Neural crest cell (in vitro differentiated cells): ENCODE measurements at regions not wholly inside any gene's neighbourhood (a gene's known extent, or its start where the extent isn't known, plus 50 kb on each side); places are given as distances from the start of the nearest gene placed in this dataset.

Experiments
- DNase-seq: peaks from one replicate; pipeline ENCODE4 v3.0.0; 2021; ENCODE audit warnings: low read depth, mixed read lengths, low spot score
- H3K27ac Mint-ChIP-seq: one replicate; pipeline ENCODE4 v1.8.0; 2021; ENCODE audit warnings: mild to moderate bottlenecking, mixed read lengths; ENCODE audit not compliant: unreplicated experiment
- H3K27me3 Mint-ChIP-seq: 2 replicates; pipeline ENCODE4 v1.8.0; 2021; ENCODE audit warnings: low read depth, mild to moderate bottlenecking, mixed read lengths
- H3K36me3 Mint-ChIP-seq: 2 replicates; pipeline ENCODE4 v1.8.0; 2021; ENCODE audit warnings: low read depth, mild to moderate bottlenecking, mixed read lengths
- H3K4me1 Mint-ChIP-seq: 2 replicates; pipeline ENCODE4 v1.8.0; 2021; ENCODE audit warnings: mixed read lengths
- H3K4me3 Mint-ChIP-seq: one replicate; pipeline ENCODE4 v1.8.0; 2021; ENCODE audit warnings: mild to moderate bottlenecking, mixed read lengths
- H3K9me3 Mint-ChIP-seq: 2 replicates; pipeline ENCODE4 v1.8.0; 2021; ENCODE audit warnings: mixed read lengths
- CTCF ChIP-seq: fragments of 200-600 bp; sonication (generic); conservative IDR thresholded peaks from 2 replicates; pipeline ENCODE4 v1.5.0; 2021; ENCODE audit warnings: antibody characterized with exemption, mild to moderate bottlenecking

DNA sequence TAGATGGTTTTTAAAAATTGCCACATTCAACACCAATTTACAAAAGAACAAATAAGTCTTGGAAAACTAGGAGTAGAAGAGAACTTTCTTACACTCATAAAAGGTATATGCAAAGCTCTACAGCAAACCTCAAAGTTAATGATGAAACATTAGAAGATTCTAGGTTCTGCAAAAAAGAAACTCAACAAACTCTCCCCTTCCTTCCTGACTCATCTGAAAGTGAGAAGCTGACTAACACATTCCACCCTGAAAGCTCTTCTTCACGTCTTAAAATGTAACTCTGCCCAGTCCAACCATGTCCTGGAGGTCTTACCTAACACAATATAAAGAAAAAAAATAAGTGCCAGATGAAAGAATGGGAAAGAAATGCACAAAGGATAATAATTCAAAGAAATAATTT is 218.9 kb upstream of the ISX start:
- Mint-ChIP-seq H3K4me3 (no peak overlapping the region), H3K36me3 (peaks cover 3% of the 10 kb centered on the region), H3K27ac (no peak overlapping the region), H3K9me3 (peaks cover 5% of the 10 kb centered on the region), H3K27me3 (no peaks in the 10 kb centered on the region), H3K4me1 (peaks cover 10% of the 10 kb centered on the region)
- no peak for DNase-seq
- no peak for TF ChIP-seq CTCF

DNA sequence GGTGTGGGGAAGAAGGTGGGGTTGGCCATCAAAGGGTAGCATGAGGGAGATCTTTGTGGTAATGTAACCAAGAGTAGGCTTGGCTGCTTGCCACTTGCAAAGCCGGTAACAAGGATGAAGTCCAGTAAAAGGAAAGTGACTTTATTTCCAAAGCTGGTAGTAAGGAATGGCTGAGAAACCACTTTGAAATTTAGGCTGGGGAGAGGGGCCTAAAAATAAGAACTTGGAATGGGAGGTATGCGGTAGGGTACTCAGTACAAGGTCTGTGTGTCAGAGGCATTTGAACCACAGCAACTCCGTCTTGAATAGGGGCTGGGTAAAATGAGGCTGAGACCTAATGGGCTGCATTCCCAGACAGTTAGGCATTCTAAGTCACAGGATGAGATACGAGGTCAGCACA is 216.0 kb upstream of the ISX start:
- no peak for TF ChIP-seq CTCF
- Mint-ChIP-seq H3K27me3 (no peaks in the 10 kb centered on the region), H3K4me1 (peaks cover 16% of the 10 kb centered on the region), H3K36me3 (no peaks in the 10 kb centered on the region), H3K27ac (no peak overlapping the region), H3K4me3 (no peak overlapping the region), H3K9me3 (no peaks in the 10 kb centered on the region)
- no peak for DNase-seq

GRCh38 chr22:34851918-34852662 is 213.9 kb upstream of the ISX start:
- H3K4me3 Mint-ChIP-seq: no peak overlapping the region
- TF ChIP-seq CTCF: no peak
- H3K27me3 Mint-ChIP-seq: no peaks in the 10 kb centered on the region
- no peaks in the 10 kb centered on the region for H3K36me3 Mint-ChIP-seq
- no peaks in the 10 kb centered on the region for H3K9me3 Mint-ChIP-seq
- H3K27ac Mint-ChIP-seq: no peak overlapping the region
- no peak for DNase-seq
- H3K4me1 Mint-ChIP-seq: peaks cover 17% of the 10 kb centered on the region

GRCh38 chr22:34855471-34855870 is 210.5 kb upstream of the ISX start:
- no peak for DNase-seq
- TF ChIP-seq CTCF: no peak
- no peaks in the 10 kb centered on the region for H3K9me3 Mint-ChIP-seq
- H3K4me1 Mint-ChIP-seq: peaks cover 30% of the 10 kb centered on the region
- no peak overlapping the region for H3K4me3 Mint-ChIP-seq
- no peaks in the 10 kb centered on the region for H3K27me3 Mint-ChIP-seq
- H3K27ac Mint-ChIP-seq: no peak overlapping the region
- no peaks in the 10 kb centered on the region for H3K36me3 Mint-ChIP-seq

- H3K27me3 Mint-ChIP-seq: peaks cover 2% of the 10 kb centered on the region
- H3K27ac Mint-ChIP-seq: no peak overlapping the region
- H3K4me1 Mint-ChIP-seq: peaks cover 14% of the 10 kb centered on the region
- no peak for TF ChIP-seq CTCF
- H3K4me3 Mint-ChIP-seq: no peak overlapping the region
- H3K9me3 Mint-ChIP-seq: peaks cover 6% of the 10 kb centered on the region
- no peak for DNase-seq
- H3K36me3 Mint-ChIP-seq: no peaks in the 10 kb centered on the region
Measured at GRCh38 chr22:34858066-34858465, 207.9 kb upstream of the ISX start.
